Iris pigment epithelial cell (primary cell): ENCODE measurements at regions not wholly inside any gene's neighbourhood (a gene's known extent, or its start where the extent isn't known, plus 50 kb on each side); places are given as distances from the start of the nearest gene placed in this dataset.
"Not testable (repeated sequence)": the region's sequence is repeated elsewhere in the genome, so short reads cannot be mapped to it uniquely, and the experiment has no call there.

Experiments used
- DNase-seq: peaks from one replicate; pipeline ENCODE4 v3.0.0-alpha.2; 2011; ENCODE audit warnings: low read depth

DNA sequence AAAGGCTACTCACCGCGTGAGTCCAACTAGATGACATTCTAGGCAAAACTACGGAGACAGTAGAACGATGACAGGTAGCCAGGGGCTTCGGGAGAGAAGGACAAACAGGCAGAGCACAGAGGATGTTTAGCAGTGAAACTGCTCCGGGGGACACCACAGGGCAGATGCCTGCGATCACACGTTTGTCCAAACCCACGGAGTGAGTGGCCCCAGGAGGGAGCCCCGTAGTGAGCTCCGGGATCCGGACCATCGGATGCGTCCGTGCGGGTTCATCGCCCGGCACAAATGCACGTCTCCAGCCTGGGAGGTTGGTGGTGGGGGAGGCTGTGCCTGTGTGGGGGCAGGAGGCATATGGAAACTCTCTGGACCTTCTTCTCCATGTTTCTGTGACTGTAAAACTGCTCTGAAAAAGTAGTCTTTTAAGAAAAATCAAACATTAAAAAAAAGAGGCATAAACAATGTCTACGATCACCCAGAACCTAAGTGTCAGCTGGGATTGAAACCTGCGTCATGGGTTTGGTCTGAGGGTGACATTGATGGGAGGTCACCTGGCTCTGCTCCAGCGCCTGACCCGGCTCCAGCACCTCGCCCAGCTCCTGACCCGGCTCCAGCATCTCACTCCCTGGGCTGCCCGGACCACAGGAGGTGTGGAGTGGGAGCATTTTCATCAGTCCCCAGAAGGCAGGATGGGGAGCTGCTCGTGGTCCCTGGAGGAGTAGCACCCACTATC is 83.0 kb upstream of the CTDP1 start:
- DNase-seq = no peak

DNA sequence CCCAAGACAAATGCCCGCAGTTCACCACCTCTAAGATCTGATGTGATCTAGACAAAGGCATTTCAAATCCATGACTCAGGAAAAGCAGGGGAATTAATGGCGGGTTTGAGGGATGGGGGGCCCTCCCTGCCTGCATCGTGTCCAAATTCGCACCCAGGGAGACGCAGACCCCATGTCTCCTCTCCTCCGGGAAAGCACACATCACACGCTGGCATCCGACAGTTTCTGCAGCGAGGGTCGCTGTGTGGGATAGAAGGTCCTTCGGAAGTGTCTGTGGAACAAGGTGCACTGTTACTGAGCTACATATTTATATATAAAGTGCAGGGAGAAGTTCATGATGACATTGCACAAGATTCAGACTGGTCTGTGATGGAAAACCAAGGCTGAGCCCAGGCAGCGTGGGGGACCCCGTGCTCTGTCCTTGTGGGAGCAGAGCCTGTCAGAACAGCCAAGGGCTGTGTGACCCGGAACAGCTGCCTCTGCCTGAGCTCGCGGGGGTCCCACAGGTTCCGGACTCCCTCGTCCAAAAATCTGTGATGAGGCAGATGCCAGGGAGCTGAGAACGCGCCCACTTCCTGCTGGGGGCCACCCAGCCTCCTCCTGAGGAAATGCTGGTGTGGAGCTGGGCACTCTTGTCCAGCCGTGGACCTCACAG is 82.3 kb upstream of the CTDP1 start:
- no peak for DNase-seq

DNA sequence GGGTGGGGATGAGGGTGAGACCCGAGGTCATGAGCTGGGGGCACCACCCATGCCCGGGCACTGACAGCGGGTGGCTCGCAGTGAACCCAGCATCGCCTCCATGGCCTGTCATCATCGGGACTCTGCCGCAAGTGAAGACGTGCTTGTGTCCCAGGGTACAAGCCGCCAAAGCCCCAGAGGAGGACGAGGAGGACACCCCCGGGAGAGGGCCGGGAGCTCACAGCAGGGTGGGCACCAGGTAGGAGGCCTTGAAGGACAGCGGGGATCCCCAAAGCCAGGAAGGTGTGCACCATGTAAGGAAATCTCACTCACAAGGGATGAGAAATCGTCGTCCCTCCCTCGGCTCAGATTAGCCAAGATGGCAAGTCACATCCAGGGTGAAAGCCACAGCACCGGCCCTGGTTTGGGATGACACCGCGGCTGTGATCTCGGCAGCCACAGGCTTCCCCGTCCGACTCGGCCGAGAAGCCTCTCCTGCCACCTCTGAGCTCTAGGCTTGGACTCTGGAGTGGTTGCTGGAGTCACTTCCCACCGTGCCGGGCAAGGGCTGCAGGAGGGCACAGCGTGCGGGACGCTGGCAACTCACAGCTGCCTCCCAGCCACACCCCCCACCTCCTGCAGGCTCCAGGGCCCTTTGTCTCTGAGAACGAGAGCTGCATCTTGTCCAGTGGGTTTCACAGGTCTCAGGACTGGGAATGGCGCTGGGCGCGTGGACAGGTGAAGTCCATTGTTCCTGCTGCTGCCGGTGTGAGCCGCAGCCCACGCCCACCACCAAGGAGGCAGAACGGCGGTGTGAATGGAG is 81.6 kb upstream of the CTDP1 start:
- DNase-seq = no peak

DNA sequence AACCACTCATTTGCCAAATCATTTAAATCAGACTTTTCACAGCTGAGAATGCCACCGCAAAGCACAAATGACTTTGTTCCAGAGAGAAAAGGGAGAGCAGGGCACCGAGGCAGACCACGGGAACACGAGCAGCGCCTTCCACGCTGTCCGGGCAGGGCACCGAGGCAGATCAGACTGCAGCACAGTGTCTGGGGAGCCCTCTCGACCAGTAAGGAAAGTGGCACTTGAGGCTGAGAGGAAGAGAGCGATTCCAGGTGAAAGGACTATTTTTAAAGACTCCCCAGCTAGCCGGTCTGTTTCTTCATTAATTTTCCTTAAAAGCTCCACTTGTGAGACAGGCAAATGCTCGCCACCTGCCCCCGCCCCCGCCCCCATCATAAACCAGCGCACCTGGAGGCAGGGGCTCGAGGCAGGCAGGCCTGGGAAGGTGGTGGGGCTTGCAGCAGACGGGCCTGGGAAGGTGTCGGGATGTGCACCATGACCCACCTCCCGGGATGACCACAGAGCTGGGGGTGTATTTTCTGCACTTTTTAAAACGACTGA is 80.9 kb upstream of the CTDP1 start:
- no peak for DNase-seq

DNA sequence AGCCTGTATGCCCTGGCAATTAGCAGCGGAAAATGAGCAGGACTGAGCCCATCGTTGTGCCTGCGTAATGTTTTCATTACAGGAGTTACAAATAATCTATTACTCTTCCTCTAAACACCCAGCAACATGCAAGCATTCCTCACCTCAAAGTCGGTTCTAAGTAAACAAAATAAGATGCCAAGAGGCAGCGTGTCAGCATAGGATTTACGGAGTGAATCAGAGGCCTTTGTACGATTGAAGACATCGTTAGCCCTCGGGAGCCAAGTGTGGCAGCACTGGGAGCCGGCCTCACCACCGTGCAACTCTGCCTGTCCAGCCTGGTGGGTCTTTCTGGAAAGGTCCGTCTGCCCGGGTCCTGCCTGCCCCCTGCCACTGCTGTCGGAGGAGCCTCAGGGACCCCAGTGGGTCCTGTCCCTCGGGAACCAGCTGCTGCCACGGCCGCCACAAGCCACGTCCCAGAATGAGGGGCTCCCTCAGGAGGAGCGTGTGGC is 80.1 kb upstream of the CTDP1 start:
- DNase-seq = peak; percentile 73

DNA sequence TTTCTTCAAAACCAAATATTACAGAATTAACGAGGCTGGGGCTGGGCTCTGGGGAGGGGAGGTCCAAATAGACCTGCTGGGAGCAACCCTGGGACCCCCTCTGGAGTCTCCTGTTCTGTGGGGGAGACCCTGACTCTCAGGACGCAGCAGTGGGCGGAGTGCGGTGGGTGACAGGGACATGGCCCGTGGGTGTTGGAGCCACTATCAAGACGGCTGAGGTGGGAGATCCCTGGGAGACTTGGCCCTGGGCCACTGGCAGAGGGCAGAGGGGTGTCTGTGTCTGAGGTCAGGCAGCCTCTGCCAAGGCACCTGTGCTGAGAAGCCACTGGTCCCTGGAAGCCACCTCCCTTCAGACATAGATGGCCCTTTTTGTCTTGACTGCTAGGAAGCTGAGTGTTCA is 79.5 kb upstream of the CTDP1 start:
- DNase-seq = no peak

DNA sequence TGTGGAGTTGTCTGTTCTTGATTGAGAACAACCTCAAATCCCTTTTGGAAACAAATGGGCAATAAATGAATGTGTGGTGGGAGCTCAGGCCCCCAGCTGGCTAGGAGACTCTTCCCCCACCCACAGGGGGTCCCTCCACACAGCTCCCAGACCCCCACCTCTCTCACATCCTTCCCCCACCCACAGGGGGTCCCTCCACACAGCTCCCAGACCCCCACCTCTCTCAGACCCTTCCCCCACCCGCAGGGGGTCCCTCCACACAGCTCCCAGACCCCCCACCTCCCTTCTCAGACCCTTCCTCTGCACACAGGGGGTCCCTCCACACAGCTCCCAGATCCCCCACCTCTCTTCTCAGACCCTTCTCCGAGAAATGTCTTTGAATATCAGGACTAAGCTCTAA is 79.0 kb upstream of the CTDP1 start:
- no peak for DNase-seq

DNA sequence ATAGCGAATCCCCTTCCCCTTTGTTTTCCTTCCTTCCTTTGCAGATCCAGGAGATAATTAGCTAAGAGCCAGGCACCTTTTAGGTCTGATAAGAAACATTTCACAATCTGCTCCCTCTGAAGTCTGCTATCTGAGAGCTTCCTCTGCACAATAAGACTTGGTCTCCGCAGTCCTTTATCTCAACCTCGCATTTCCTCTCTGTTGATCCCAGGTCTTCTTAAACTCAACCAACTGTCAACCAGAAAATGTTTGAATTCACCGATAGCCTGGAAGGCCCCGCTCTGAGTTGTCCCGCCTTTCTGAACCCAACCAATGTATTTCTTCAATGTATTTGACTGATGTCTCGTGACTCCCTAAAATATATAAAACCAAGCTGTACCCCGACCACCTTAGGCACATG is 78.4 kb upstream of the CTDP1 start:
- DNase-seq = no peak

DNA sequence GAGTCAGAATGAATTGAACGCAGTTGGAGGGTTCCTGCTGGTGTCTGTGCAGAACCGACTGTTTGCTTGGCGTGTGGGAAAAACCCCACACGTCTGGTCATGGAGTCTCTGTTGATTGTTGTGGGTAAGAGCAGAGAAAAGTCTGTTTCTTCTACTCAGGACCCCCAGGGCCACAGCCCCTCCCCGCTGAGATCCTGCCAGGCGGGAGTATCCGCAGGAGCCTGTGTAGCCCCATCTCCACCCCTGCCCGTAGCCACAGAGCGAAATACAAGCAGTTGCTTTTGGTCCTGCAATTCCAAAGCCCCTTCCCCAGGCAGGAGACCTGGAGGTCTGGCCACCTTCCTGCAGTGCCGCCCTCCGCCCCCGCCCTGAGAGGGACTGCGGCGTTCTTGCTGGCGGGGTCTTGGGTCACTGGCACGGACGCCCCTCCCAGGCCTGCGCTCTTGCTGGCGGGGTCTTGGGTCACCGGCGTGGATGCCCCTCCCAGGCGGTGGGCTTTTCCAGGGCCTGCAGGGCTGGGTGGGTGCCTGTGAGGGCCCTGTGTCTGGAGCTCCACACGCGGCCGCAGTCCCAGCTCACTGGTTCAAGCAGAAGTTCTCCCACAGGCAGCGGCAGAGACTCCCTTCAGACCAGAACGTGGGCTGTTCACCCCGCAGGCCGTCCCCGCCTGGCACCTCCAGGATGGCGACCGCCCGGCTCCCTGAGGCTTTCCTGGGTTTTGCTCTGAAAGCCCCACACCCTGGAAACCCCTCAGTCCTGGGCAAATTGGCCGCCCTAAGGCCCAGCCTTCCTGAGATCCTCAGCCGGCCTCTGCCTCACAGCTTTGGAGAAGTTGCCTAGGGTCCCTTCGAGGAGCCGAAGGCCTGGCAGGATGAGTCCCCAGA is 76.0 kb upstream of the CTDP1 start:
- no peak for DNase-seq

DNA sequence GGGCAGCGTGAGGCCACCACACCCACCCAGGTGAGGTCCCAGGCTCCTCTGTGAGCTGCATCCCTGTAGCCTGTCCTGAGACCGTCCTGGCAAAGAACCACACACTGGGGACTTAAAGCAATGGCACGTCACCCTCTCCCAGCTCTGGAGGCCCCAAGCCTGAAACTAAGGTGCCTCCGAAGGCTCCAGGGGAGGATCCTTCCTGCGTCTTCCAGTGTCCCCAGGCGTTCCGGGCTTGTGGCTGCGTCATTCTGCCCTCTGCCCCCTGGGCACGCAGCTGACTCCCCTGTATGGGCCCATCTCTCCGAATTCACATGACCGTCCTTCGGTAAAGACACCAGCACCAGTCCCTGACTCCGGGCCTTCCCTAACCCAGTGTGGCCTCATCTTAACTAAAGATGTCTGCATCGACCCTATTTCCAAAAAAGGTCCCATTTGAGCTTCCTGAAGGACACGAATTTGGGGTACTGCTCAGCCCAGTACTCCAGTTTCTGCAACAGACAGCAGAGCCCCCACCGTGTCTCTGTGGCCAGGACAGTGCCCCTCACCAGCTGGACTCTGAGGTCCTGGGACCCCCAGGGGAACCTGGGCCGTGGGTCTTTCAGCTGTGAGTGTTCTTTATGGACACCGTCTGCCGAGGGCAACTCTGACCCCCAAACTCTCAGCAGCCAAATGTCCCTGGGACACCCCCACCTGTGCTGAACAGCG is 75.2 kb upstream of the CTDP1 start:
- DNase-seq = no peak

DNA sequence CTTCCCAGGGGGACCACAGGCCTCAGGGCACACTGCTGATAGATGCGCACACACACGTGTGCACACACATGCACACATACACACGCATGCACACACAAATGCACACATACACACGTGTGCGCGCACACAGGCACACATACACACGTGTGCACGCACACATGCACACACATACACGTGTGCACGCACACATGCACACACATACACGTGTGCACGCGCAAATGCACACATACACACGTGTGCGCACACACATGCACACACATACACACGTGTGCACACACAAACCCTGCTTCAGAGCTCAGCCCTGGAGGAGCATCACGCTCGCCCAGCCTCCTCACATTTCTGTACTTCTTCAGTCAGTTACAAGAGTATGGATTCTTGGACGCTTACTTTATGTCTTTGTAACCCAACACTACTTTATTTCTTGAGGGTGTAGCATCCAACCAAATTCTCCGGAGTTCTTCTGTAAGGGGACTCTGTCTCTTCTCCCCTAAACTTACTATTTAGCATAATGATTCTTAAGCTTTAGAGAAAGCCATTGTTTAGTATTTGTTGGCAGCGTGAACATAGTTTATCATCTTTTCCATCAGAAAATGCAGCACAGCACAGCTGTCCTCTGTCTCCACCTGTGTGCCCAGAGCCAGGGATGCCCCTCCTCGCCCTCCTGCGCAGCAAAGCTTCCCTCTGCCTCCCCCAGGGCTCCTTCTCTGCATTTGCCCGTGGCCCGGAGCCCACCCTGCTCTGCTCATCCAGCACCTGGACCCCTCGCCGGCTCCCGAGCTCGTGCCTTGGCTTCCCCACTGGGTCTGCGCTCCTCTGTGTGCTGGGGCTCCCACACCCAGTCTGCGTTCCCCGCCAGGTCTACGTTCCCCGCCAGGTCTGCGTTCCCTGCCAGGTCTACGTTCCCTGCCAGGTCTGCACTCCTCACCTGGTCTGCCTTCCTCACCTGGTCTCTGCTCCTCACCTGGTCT is 74.4 kb upstream of the CTDP1 start:
- DNase-seq = peak; percentile 28

DNA sequence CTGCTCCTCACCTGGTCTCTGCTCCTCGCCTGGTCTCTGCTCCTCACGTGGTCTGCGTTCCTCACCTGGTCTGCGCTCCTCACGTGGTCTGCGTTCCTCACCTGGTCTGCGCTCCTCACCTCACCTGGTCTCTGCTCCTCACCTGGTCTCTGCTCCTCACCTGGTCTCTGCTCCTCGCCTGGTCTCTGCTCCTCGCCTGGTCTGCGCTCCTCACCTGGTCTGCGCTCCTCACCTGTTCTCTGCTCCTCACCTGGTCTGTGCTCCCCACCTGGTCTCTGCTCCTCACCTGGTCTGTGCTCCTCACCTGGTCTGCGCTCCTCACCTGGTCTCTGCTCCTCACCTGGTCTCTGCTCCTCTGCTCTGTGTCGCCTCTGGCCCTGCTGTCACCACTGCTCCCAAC is 73.5 kb upstream of the CTDP1 start:
- DNase-seq = not testable (repeated sequence)

DNA sequence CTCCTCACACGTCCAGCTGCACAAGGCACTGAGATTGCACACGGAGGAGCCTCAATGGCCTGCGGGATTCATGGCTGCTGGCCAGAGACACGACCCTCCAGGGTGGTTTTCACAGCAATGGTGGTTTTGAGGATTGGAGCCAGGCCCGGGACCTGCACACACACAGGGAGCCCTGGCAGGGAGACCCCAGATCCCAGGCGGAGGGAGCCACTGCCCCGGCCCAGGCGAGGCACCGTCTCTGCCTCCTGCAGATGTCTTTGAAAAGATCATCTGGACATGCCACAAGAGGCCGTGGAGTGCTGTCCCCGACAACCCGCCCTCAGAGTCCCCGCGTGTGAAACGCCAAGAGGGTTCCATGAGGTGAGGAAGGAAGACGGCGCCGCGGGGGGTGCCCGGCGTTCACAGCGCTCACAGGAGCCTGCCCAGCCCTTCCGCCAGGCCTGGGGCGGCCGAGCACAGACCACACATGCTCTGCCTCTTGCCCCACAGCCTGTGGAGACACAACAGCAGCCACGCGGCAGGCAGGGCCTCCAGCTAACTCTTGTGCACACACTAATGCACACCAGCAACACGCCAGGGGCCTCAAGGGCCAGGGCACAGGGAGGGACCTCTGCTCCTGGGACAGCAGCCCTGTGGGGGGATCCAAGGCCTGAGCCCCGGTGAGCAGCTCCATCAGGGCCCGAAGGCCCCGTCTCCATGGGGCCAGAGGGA is 72.8 kb upstream of the CTDP1 start:
- DNase-seq = no peak

DNA sequence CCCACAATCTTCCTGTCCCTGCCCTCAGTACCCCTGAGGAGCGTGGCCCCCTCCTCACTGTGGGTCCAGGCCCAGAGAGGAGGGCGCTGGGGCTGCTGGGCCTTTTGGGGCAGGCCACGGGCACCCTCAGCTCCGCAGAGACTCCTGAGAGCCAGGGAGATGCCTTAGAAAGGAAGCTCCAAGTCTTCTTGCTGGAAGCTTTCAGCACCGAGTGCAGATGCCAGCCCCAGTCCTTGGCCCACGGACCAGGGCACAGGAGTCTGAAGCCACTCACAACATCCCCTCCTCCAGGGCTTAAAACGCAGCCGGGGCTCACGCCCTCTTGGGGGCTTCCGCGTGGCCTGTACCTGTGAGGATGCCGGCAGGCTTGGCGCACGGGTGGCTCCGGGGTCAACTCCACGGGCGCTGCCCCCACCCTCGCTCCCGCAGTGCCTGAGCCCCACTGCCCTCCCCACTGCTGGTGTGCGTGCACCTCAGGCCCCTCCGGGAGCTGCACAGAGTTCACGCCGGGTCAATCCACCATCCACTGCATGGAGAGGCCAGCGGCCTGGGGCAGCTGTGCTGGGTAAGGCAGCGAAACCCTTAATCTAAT is 72.1 kb upstream of the CTDP1 start:
- no peak for DNase-seq

DNA sequence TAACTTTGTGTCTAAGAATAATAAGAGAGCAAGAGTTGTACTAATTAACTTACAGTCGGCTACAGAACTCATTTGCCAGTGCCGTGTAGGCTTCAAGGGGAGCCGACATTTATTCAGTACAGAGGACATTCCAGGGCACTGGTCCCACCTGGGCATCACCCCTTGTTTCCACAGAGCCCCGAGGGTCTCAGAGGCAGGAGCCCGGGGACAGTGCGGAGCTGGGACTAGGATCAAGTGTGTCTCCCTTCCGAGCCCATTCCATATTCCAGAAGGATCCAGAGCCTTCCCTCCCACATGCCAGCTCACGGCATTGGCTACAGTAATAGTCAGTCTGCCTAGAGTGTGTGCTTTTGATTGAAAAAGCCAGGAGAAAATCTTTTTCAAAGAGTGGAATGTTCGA is 71.5 kb upstream of the CTDP1 start:
- no peak for DNase-seq

DNA sequence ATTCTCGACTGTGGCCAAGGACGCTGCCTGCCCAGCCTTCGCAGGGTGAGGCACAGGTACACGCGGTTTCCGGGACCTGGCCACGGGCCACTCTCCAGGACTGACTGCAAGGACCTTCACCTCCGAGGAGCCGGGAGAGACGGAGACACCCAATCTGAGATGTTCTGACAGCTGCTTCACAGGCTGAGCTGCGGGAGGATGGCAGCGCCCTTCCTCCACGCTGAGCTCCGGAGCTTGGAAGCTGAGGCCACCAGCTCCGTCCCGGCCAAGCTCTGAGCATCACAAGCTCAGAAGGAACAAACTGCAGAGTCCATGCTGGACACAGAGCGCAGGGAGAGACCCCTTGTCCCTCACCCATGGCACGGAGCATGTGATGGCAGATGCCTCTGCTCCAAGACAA is 71.1 kb upstream of the CTDP1 start:
- no peak for DNase-seq

DNA sequence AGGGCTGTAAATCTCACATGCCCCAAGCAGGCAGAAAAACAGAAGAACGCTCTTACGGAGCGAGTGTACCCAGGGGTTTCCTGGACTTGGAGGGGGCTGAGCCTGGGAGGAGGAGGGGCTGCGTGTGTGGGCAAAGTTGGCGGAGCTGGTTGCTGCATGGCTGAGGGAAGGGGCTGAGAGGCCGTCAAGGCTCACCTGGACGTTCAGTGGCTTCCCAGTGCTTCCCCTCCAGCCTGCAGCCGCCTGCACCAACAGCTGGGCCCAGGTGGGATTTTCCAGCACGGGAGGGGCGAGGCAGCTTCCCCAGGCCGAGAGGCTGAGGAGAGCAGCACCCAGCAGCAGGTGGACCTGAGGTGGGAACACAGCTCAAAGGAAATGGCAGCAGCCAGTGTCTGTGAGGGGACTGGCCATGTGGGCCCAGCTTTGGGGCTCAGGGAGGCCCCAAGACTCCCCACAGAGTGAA is 70.6 kb upstream of the CTDP1 start:
- DNase-seq = no peak

DNA sequence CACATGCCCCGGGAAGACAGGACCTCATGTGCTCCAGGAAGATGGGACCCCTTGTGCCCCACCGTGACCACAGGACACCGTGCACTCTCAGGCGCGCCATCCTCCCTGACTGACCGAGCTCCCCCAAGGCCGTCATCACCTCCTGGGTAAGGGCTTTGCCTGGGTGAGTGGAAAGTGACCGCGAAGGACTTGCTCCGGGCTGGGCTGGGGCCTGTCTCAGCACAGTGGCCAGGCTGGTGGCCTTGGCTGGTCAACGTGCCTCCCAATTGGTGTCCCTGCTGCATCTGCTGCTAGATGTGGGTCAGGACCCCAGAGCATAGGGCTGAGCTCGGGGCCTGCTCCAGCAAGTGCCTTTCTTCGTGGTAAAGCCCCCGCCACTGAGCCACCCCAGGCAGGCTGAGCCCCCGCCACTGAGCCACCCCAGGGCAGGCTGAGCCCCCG is 69.7 kb upstream of the CTDP1 start:
- no peak for DNase-seq
